ENCODE measurements at regions not wholly inside any gene's neighbourhood (a gene's known extent, or its start where the extent isn't known, plus 50 kb on each side); places are given as distances from the start of the nearest gene placed in this dataset.
"Not testable (repeated sequence)": the region's sequence is repeated elsewhere in the genome, so short reads cannot be mapped to it uniquely, and the experiment has no call there.

GRCh38 chr21:15119486-15119885, 54.7 kb upstream of the NRIP1 start:
- no peak for DNase-seq (ENCODE audit: low spot score)

- DNase-seq (ENCODE audit: low spot score): no peak
Measured at GRCh38 chr21:15121097-15121654, 56.4 kb upstream of the NRIP1 start.

GRCh38 chr21:15121655-15122120, 56.9 kb upstream of the NRIP1 start:
- peak; percentile 15 for DNase-seq (ENCODE audit: low spot score)

GRCh38 chr21:15122241-15122640, 57.4 kb upstream of the NRIP1 start:
- no peak for DNase-seq (ENCODE audit: low spot score)

GRCh38 chr21:15124731-15125130, 59.9 kb upstream of the NRIP1 start:
- DNase-seq (ENCODE audit: low spot score): no peak

GRCh38 chr21:15126948-15127347, 62.1 kb upstream of the NRIP1 start:
- DNase-seq (ENCODE audit: low spot score): no peak

- no peak for DNase-seq (ENCODE audit: low spot score)
Measured at GRCh38 chr21:15127437-15127836, 62.6 kb upstream of the NRIP1 start.

- no peak for DNase-seq (ENCODE audit: low spot score)
Measured at GRCh38 chr21:15128267-15128666, 63.5 kb upstream of the NRIP1 start.

- not testable (repeated sequence) for DNase-seq (ENCODE audit: low spot score)
Measured at GRCh38 chr21:15128714-15129113, 63.9 kb upstream of the NRIP1 start.

GRCh38 chr21:15130326-15130725, 65.5 kb upstream of the NRIP1 start:
- DNase-seq (ENCODE audit: low spot score): no peak

GRCh38 chr21:15130751-15131150, 66.0 kb upstream of the NRIP1 start:
- no peak for DNase-seq (ENCODE audit: low spot score)

GRCh38 chr21:15132781-15133180, 68.0 kb upstream of the NRIP1 start:
- DNase-seq (ENCODE audit: low spot score): no peak

- DNase-seq (ENCODE audit: low spot score): no peak
Measured at GRCh38 chr21:15134701-15135470, 70.1 kb upstream of the NRIP1 start.

- no peak for DNase-seq (ENCODE audit: low spot score)
Measured at GRCh38 chr21:15135867-15136629, 71.2 kb upstream of the NRIP1 start.

GRCh38 chr21:15138490-15138889, 73.7 kb upstream of the NRIP1 start:
- DNase-seq (ENCODE audit: low spot score): peak; percentile 17

GRCh38 chr21:15139898-15140297, 75.1 kb upstream of the NRIP1 start:
- DNase-seq (ENCODE audit: low spot score): no peak

GRCh38 chr21:15140321-15141019, 75.7 kb upstream of the NRIP1 start:
- DNase-seq (ENCODE audit: low spot score): peak; percentile 8

GRCh38 chr21:15141261-15141970, 76.6 kb upstream of the NRIP1 start:
- no peak for DNase-seq (ENCODE audit: low spot score)

GRCh38 chr21:15144026-15144425, 79.2 kb upstream of the NRIP1 start:
- DNase-seq (ENCODE audit: low spot score): no peak

GRCh38 chr21:15148437-15148836, 83.6 kb upstream of the NRIP1 start:
- no peak for DNase-seq (ENCODE audit: low spot score)

GRCh38 chr21:15149600-15150224, 84.9 kb upstream of the NRIP1 start:
- DNase-seq (ENCODE audit: low spot score): no peak
